H9 (cell line): ENCODE measurements at regions not wholly inside any gene's neighbourhood (a gene's known extent, or its start where the extent isn't known, plus 50 kb on each side); places are given as distances from the start of the nearest gene placed in this dataset.

ENCODE experiments used
- DNase-seq: peaks from one replicate; pipeline ENCODE4 v3.0.0-alpha.2; 2017
- H2AFZ ChIP-seq: one replicate; pipeline ENCODE4 v1.6.1; 2013; ENCODE audit warnings: mild to moderate bottlenecking, low read length, control low read depth, moderate library complexity
- H2AK5ac ChIP-seq: 2 replicates; pipeline ENCODE4 v1.6.1; 2013; ENCODE audit warnings: low read length, control low read depth, mixed read lengths; ENCODE audit not compliant: insufficient read length
- H2BK120ac ChIP-seq: one replicate; pipeline ENCODE4 v1.6.1; 2013; ENCODE audit warnings: low read depth, mild to moderate bottlenecking, low read length, control low read depth, inconsistent platforms; ENCODE audit not compliant: poor library complexity, severe bottlenecking
- H2BK12ac ChIP-seq: 2 replicates; pipeline ENCODE4 v1.6.1; 2013; ENCODE audit warnings: low read length, control low read depth, mixed read lengths, low read depth; ENCODE audit not compliant: insufficient read length
- H2BK15ac ChIP-seq: 2 replicates; pipeline ENCODE4 v1.6.1; 2013; ENCODE audit warnings: low read depth, low read length, control low read depth
- H2BK20ac ChIP-seq: one replicate; pipeline ENCODE4 v1.6.1; 2013; ENCODE audit warnings: low read depth, mild to moderate bottlenecking, low read length, control low read depth, inconsistent platforms; ENCODE audit not compliant: poor library complexity, severe bottlenecking
- H2BK5ac ChIP-seq: 2 replicates; pipeline ENCODE4 v1.6.1; 2013; ENCODE audit warnings: low read length, control low read depth, mixed read lengths; ENCODE audit not compliant: insufficient read length
- H3K14ac ChIP-seq: 2 replicates; pipeline ENCODE4 v1.6.1; 2013; ENCODE audit warnings: low read length, control low read depth; ENCODE audit not compliant: insufficient read depth
- H3K18ac ChIP-seq: 2 replicates; pipeline ENCODE4 v1.6.1; 2013; ENCODE audit warnings: low read depth, mild to moderate bottlenecking, mixed read lengths, low read length, control low read depth; ENCODE audit not compliant: insufficient read length
- H3K23ac ChIP-seq: 2 replicates; pipeline ENCODE4 v1.6.1; 2013; ENCODE audit warnings: low read length, control low read depth, mixed read lengths, low read depth; ENCODE audit not compliant: insufficient read length
- H3K23me2 ChIP-seq: 2 replicates; pipeline ENCODE4 v1.6.1; 2013; ENCODE audit warnings: low read depth, mild to moderate bottlenecking, mixed read lengths, low read length, control low read depth; ENCODE audit not compliant: insufficient read length, poor library complexity, severe bottlenecking
- H3K27ac ChIP-seq: 2 replicates; pipeline ENCODE4 v1.5.1; 2013; ENCODE audit warnings: low read length, control low read depth, mixed read lengths, low read depth; ENCODE audit not compliant: insufficient read length
- H3K27me3 ChIP-seq: 2 replicates; pipeline ENCODE4 v1.6.1; 2013; ENCODE audit warnings: low read length, control low read depth, inconsistent platforms; ENCODE audit not compliant: insufficient read depth
- H3K4ac ChIP-seq: 2 replicates; pipeline ENCODE4 v1.6.1; 2013; ENCODE audit warnings: low read depth, mild to moderate bottlenecking, control low read depth, inconsistent platforms, low read length, moderate library complexity
- H3K4me1 ChIP-seq: 2 replicates; pipeline ENCODE4 v1.6.1; 2013; ENCODE audit warnings: low read length, control low read depth, inconsistent platforms; ENCODE audit not compliant: insufficient read depth
- H3K4me2 ChIP-seq: 2 replicates; pipeline ENCODE4 v1.6.1; 2013; ENCODE audit warnings: low read length, control low read depth, mixed read lengths; ENCODE audit not compliant: insufficient read length, insufficient read depth
- H3K56ac ChIP-seq: 2 replicates; pipeline ENCODE4 v1.6.1; 2013; ENCODE audit warnings: low read depth, mild to moderate bottlenecking, mixed read lengths, low read length, control low read depth; ENCODE audit not compliant: insufficient read length
- H3K79me1 ChIP-seq: 2 replicates; pipeline ENCODE4 v1.6.1; 2013; ENCODE audit warnings: low read depth, mild to moderate bottlenecking, moderate library complexity, low read length, control low read depth, inconsistent platforms; ENCODE audit not compliant: insufficient read depth, poor library complexity, severe bottlenecking
- H3K79me2 ChIP-seq: 2 replicates; pipeline ENCODE4 v1.6.1; 2013; ENCODE audit warnings: low read length, control low read depth, inconsistent platforms; ENCODE audit not compliant: insufficient read depth
- H3K9ac ChIP-seq: 2 replicates; pipeline ENCODE4 v1.6.1; 2013; ENCODE audit warnings: low read length, control low read depth, mixed read lengths; ENCODE audit not compliant: insufficient read length; ENCODE audit errors: extremely low read depth
- H3K9me3 ChIP-seq: one replicate; pipeline ENCODE4 v1.6.1; 2013; ENCODE audit warnings: low read depth, low read length, inconsistent platforms; ENCODE audit not compliant: control insufficient read depth
- H3T11ph ChIP-seq: one replicate; pipeline ENCODE4 v1.6.1; 2013; ENCODE audit warnings: mild to moderate bottlenecking, low read length, control low read depth, inconsistent platforms
- H4K20me1 ChIP-seq: one replicate; pipeline ENCODE4 v1.6.1; 2013; ENCODE audit not compliant: control insufficient read depth, insufficient read length, insufficient read depth
- H4K5ac ChIP-seq: 2 replicates; pipeline ENCODE4 v1.6.1; 2013; ENCODE audit warnings: low read depth, mild to moderate bottlenecking, mixed read lengths, low read length, control low read depth; ENCODE audit not compliant: insufficient read length
- H4K8ac ChIP-seq: replicated peaks from 2 replicates; pipeline ENCODE4 v1.6.1; 2013; ENCODE audit warnings: low read length, control low read depth, mixed read lengths, low read depth; ENCODE audit not compliant: insufficient read length
- H4K91ac ChIP-seq: 2 replicates; pipeline ENCODE4 v1.6.1; 2013; ENCODE audit warnings: low read depth, mild to moderate bottlenecking, moderate library complexity, mixed read lengths, low read length, control low read depth; ENCODE audit not compliant: insufficient read length
- H3K27ac Mint-ChIP-seq, 3 experiments: 2 replicates in 2 of 3; 3 replicates in 1 of 3; pipeline ENCODE4 v1.8.0; 2020 to 2021; ENCODE audit warnings: mixed read lengths in 3 of 3, mild to moderate bottlenecking in 1 of 3, moderate library complexity in 1 of 3
- H3K27me3 Mint-ChIP-seq: 2 replicates; pipeline ENCODE4 v1.8.0; 2021; ENCODE audit warnings: low read depth, mild to moderate bottlenecking, moderate library complexity, mixed read lengths
- H3K36me3 Mint-ChIP-seq, 3 experiments: 2 replicates in 2 of 3; 3 replicates in 1 of 3; pipeline ENCODE4 v1.8.0; 2020 to 2021; ENCODE audit warnings: low read depth in 3 of 3, mixed read lengths in 3 of 3; ENCODE audit not compliant: insufficient read depth in 1 of 3
- H3K4me1 Mint-ChIP-seq, 2 experiments: 2 replicates each; pipeline ENCODE4 v1.8.0; 2020; ENCODE audit warnings: mixed read lengths in 2 of 2
- H3K4me3 Mint-ChIP-seq, 2 experiments: 2 replicates in 1 of 2; 3 replicates in 1 of 2; pipeline ENCODE4 v1.8.0; 2020 to 2021; ENCODE audit warnings: mild to moderate bottlenecking in 2 of 2, mixed read lengths in 2 of 2, moderate library complexity in 1 of 2
- H3K9me3 Mint-ChIP-seq, 2 experiments: 2 replicates in 1 of 2; 3 replicates in 1 of 2; pipeline ENCODE4 v1.8.0; 2020; ENCODE audit warnings: mild to moderate bottlenecking in 2 of 2, mixed read lengths in 2 of 2, moderate library complexity in 1 of 2
- WGBS: extraction: QIAGEN DNeasy Blood & Tissue Kit; methylation state at CpG from one replicate; pipeline ENCODE4 v1.1.7; 2013; ENCODE audit warnings: missing lambda C conversion rate, low lambda C conversion rate, mixed read lengths; ENCODE audit not compliant: insufficient read length; ENCODE audit errors: extremely low coverage; 5-methylcytosine and 5-hydroxymethylcytosine counted together
- TF ChIP-seq, protein P1 (sequence below): fragments of 200-600 bp; sonication (generic); conservative IDR thresholded peaks from 3 replicates; pipeline ENCODE4 v1.8.0; 2021; ENCODE audit warnings: antibody characterized with exemption, mild to moderate bottlenecking

DNA sequence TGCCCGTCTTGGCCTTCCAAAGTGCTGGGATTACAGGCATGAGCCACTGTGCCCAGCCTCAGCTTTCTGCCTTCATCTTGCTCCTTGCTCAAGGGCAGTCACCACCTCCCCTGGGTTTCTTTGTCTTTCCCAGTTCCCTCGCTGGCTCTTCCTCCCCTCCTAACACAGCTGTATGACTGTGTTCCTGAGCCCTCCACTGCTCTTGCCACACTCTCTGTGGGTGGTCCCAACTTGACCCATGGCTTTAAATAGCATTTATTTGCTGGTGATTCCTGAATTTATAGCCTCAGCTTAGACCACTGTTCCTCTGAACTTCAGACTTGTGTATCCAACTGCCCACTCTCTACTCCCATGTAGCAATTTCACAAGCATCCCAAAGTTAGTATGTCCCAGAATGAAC, 181.3 kb downstream of the BAMBI start:
- no peak overlapping the region for H2AFZ ChIP-seq

More for the DNA sequence above, 181.3 kb downstream of the BAMBI start:
- H3K23me2 ChIP-seq, result no peaks in the 10 kb centered on the region
- no peak overlapping the region for H2BK15ac ChIP-seq
- H3T11ph ChIP-seq, result no peak overlapping the region
- H2BK12ac ChIP-seq, result no peak overlapping the region
- no peak overlapping the region for H3K9ac ChIP-seq
- no peak overlapping the region for H2BK20ac ChIP-seq
- no peak overlapping the region for H3K18ac ChIP-seq
- no peak overlapping the region for H3K23ac ChIP-seq
- H3K79me1 ChIP-seq, result no peaks in the 10 kb centered on the region
- Mint-ChIP-seq H3K9me3 (peaks cover 6 to 10% of the 10 kb centered on the region in 2 experiments), H3K4me3 (no peak overlapping the region), H3K27me3 (peaks cover under 1% of the 10 kb centered on the region), H3K36me3 (peaks cover 3 to 9% (median 4%) of the 10 kb centered on the region in 3 experiments; a peak in 5 of 7 replicates), H3K27ac (no peak overlapping the region; a peak in 1 of 7 replicates), H3K4me1 (peaks cover 4 to 5% of the 10 kb centered on the region in 2 experiments)
- no peaks in the 10 kb centered on the region for H4K20me1 ChIP-seq
- no peak overlapping the region for H3K4ac ChIP-seq
- H4K5ac ChIP-seq, result no peak overlapping the region
- TF ChIP-seq, protein P1, sequence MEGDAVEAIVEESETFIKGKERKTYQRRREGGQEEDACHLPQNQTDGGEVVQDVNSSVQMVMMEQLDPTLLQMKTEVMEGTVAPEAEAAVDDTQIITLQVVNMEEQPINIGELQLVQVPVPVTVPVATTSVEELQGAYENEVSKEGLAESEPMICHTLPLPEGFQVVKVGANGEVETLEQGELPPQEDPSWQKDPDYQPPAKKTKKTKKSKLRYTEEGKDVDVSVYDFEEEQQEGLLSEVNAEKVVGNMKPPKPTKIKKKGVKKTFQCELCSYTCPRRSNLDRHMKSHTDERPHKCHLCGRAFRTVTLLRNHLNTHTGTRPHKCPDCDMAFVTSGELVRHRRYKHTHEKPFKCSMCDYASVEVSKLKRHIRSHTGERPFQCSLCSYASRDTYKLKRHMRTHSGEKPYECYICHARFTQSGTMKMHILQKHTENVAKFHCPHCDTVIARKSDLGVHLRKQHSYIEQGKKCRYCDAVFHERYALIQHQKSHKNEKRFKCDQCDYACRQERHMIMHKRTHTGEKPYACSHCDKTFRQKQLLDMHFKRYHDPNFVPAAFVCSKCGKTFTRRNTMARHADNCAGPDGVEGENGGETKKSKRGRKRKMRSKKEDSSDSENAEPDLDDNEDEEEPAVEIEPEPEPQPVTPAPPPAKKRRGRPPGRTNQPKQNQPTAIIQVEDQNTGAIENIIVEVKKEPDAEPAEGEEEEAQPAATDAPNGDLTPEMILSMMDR, result no peak
- H4K91ac ChIP-seq, result no peak overlapping the region
- no peaks in the 10 kb centered on the region for H3K27me3 ChIP-seq
- H2BK5ac ChIP-seq, result no peak overlapping the region
- H2AK5ac ChIP-seq, result no peak overlapping the region
- H4K8ac ChIP-seq, result no peak overlapping the region
- H3K4me2 ChIP-seq, result no peak overlapping the region
- no peak overlapping the region for H3K56ac ChIP-seq
- no peaks in the 10 kb centered on the region for H3K79me2 ChIP-seq
- H3K27ac ChIP-seq, result no peak overlapping the region
- no peak overlapping the region for H2BK120ac ChIP-seq
- no peaks in the 10 kb centered on the region for H3K4me1 ChIP-seq
- no peak for DNase-seq
- H3K14ac ChIP-seq, result no peak overlapping the region
- no CpG with 5 or more reads among the region's 2 CpGs for WGBS
- peaks cover 3% of the 10 kb centered on the region for H3K9me3 ChIP-seq
